ENCODE measurements at regions not wholly inside any gene's neighbourhood (a gene's known extent, or its start where the extent isn't known, plus 50 kb on each side); places are given as distances from the start of the nearest gene placed in this dataset.
A peak's percentile ranks its signal among the peaks of the same experiment; 100 is the strongest.

GRCh38 chr11:62017878-62018655 lies 50.6 kb upstream of the FTH1 start:
- TF ChIP-seq EP300 (IDR thresholded peaks at IDR 0.05) (no peak), POLR2AphosphoS5 (IDR thresholded peaks at IDR 0.05) (no peak), POLR2A (IDR thresholded peaks at IDR 0.05) (no peak)
- TF ChIP-seq, protein P1, sequence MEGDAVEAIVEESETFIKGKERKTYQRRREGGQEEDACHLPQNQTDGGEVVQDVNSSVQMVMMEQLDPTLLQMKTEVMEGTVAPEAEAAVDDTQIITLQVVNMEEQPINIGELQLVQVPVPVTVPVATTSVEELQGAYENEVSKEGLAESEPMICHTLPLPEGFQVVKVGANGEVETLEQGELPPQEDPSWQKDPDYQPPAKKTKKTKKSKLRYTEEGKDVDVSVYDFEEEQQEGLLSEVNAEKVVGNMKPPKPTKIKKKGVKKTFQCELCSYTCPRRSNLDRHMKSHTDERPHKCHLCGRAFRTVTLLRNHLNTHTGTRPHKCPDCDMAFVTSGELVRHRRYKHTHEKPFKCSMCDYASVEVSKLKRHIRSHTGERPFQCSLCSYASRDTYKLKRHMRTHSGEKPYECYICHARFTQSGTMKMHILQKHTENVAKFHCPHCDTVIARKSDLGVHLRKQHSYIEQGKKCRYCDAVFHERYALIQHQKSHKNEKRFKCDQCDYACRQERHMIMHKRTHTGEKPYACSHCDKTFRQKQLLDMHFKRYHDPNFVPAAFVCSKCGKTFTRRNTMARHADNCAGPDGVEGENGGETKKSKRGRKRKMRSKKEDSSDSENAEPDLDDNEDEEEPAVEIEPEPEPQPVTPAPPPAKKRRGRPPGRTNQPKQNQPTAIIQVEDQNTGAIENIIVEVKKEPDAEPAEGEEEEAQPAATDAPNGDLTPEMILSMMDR (IDR thresholded peaks at IDR 0.05) = no peak
- Histone ChIP-seq H3K27ac (peak overlapping the region in 2 of 4 donors; percentile 52 to 68), H3K27me3 (no peaks in the 10 kb centered on the region), H3K36me3 (no peaks in the 10 kb centered on the region), H3K4me3 (no peak overlapping the region), H3K9me3 (peaks cover 6 to 9% (median 8%) of the 10 kb centered on the region in 4 donors), H3K4me1 (peaks cover 0 to 2% (median 0%) of the 10 kb centered on the region in 4 donors)
- 81 to 85% methylated on average over 13 to 15 of the region's 15 CpGs for WGBS, 2 donors
- peak in 1 of 2 donors; percentile 53 for ATAC-seq (ENCODE audit: low FRiP score in 2 of 2)
- peak in 1 of 2 donors; percentile 31 for DNase-seq

Small RNAs in the stretch of these regions (small RNA-seq; reads per million reads assigned to genes)
- 0 reads per million in 4 donors for gene AP003733.2

Data from upper lobe of left lung (tissue), 6 donors.